Neutrophil (primary cell): ENCODE measurements at regions not wholly inside any gene's neighbourhood (a gene's known extent, or its start where the extent isn't known, plus 50 kb on each side); places are given as distances from the start of the nearest gene placed in this dataset.

Source experiments
- H3K27ac ChIP-seq: fragments of 200-600 bp; sonication (generic); 2 replicates; pipeline ENCODE4 v1.5.1; 2016; ENCODE audit warnings: mild to moderate bottlenecking, moderate library complexity
- H3K27me3 ChIP-seq: fragments of 200-600 bp; sonication (generic); 2 replicates; pipeline ENCODE4 v1.6.0; 2016; ENCODE audit warnings: mild to moderate bottlenecking
- H3K36me3 ChIP-seq: fragments of 200-600 bp; sonication (generic); 2 replicates; pipeline ENCODE4 v1.5.1; 2017
- H3K4me1 ChIP-seq, 2 experiments: fragments of 200-600 bp in 1 of 2; sonication (generic) in 1 of 2; 1 replicate in 1 of 2; 2 replicates in 1 of 2; pipeline versions ENCODE4 v1.5.1 to v1.6.1; 2013 to 2016; ENCODE audit warnings: low read depth in 1 of 2, low read length in 1 of 2, mild to moderate bottlenecking in 1 of 2, moderate library complexity in 1 of 2; ENCODE audit not compliant: control insufficient read depth in 1 of 2, insufficient read depth in 1 of 2
- H3K4me3 ChIP-seq, 2 experiments: fragments of 200-600 bp in 1 of 2; sonication (generic) in 1 of 2; 1 replicate in 1 of 2; 2 replicates in 1 of 2; pipeline ENCODE4 v1.5.1; 2013 to 2016; ENCODE audit warnings: low read depth in 1 of 2, low read length in 1 of 2, mild to moderate bottlenecking in 1 of 2, moderate library complexity in 1 of 2
- H3K9me3 ChIP-seq: fragments of 200-600 bp; sonication (generic); 2 replicates; pipeline ENCODE4 v1.5.1; 2016
- TF ChIP-seq, protein P1 (sequence below): fragments of 200-600 bp; sonication (generic); IDR thresholded peaks from 2 replicates; pipeline ENCODE4 v1.5.1; 2016; ENCODE audit warnings: antibody characterized with exemption

DNA sequence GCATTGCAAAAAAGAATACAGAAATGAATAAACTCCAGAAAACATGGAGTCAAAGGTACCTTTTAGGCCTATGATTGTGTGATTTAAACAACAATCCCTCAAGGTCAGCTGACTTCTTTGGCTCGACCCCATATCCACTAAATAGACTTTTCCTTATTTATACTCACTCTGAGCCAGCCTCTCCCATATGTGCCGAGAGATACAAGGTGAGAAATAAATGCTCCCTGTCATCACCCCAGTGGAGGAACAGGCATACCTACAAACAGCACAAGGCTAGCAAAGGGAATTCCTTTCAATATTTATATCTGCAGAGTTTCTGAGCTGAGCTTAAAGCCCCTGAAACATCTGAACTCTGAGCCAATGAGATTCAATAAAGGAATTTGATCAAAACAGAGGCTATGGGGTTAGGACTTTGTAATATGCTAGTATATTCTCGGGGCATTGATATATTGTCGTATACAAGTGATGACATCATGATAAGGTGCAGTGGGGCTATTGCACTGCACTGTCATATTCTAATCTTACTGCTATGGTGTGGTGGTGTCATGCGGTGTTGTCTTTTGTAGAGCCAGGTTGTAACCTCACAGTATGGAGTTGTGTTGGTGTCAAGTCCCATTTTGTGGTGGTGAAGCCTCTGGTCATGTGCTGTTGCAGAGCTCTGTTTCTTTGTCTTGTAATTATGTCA lies 56.0 kb upstream of the GALNT18 start:
- Histone ChIP-seq H3K4me3 (no peak overlapping the region), H3K27me3 (no peaks in the 10 kb centered on the region), H3K4me1 (no peaks in the 10 kb centered on the region), H3K9me3 (no peaks in the 10 kb centered on the region), H3K27ac (no peak overlapping the region), H3K36me3 (no peaks in the 10 kb centered on the region)
- TF ChIP-seq, protein P1, sequence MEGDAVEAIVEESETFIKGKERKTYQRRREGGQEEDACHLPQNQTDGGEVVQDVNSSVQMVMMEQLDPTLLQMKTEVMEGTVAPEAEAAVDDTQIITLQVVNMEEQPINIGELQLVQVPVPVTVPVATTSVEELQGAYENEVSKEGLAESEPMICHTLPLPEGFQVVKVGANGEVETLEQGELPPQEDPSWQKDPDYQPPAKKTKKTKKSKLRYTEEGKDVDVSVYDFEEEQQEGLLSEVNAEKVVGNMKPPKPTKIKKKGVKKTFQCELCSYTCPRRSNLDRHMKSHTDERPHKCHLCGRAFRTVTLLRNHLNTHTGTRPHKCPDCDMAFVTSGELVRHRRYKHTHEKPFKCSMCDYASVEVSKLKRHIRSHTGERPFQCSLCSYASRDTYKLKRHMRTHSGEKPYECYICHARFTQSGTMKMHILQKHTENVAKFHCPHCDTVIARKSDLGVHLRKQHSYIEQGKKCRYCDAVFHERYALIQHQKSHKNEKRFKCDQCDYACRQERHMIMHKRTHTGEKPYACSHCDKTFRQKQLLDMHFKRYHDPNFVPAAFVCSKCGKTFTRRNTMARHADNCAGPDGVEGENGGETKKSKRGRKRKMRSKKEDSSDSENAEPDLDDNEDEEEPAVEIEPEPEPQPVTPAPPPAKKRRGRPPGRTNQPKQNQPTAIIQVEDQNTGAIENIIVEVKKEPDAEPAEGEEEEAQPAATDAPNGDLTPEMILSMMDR = no peak

DNA sequence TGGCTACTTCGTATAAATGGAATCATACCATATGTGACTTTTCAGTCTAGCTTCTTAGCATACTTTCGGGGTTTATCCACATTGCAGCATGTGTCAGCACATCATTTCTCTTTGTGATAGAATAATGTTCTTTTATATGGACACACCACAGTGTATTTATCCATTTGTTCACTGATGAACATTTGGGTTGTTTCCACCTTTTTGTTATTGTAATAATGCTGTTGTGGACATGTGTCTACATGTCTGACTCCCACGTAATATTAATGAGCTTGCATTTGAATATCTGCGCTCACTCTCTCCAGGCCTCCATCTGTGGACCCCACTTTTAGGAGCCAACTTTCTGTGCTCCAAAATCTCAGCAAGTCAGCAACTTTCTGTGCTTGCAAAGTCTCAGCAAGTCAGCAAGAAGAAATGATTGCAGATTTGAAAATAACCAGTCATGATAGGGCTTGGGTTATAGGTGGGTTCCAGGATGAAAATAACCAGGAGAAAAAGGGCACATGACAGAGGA lies 53.9 kb upstream of the GALNT18 start:
- Histone ChIP-seq H3K27ac (no peak overlapping the region), H3K27me3 (no peaks in the 10 kb centered on the region), H3K36me3 (no peaks in the 10 kb centered on the region), H3K9me3 (no peaks in the 10 kb centered on the region), H3K4me1 (no peaks in the 10 kb centered on the region), H3K4me3 (no peak overlapping the region)
- TF ChIP-seq, protein P1 = no peak

DNA sequence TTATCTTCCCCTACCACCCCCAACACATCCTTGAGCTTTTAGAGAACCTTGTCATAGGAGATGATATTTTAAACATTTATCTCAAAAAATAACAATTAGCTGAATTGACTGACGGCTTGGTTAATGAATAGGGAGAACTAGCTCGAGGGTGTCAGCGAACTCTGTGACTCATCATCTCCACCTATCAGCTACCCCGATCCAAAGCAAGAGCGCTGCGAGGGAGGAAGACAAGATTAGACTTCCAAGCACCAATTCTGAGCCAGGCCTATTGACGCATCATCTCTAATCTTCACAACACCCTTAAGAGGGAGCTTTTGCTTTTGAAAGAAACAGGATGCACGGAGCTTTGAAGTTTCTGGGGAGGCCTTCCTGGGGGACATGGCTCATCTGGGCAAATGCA lies 51.0 kb upstream of the GALNT18 start:
- Histone ChIP-seq H3K4me3 (no peak overlapping the region), H3K9me3 (no peaks in the 10 kb centered on the region), H3K27me3 (peaks cover 10% of the 10 kb centered on the region), H3K36me3 (no peaks in the 10 kb centered on the region), H3K4me1 (no peaks in the 10 kb centered on the region), H3K27ac (no peak overlapping the region)
- TF ChIP-seq, protein P1 = no peak

DNA sequence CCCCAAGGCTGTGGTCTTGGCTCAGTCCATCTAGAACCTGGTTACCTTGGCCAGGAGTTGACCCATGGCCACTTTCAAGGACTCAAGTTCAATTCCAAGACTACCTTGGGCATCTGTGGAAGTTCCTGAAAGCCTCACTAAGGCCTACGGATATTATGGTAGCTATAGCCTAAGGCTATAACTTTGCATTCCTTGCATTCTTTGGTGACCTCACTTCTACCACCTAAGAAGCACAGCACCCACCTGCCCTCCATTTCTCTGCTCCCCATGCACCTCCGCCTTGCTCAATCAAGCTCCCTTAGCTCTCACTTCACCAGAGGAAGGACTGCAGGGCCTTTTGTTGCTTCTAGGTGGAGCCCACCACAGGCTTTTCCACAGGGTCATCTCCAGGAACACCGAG lies 50.3 kb upstream of the GALNT18 start:
- no peaks in the 10 kb centered on the region for H3K9me3 ChIP-seq
- H3K27me3 ChIP-seq = peaks cover 14% of the 10 kb centered on the region
- no peaks in the 10 kb centered on the region for H3K36me3 ChIP-seq
- TF ChIP-seq, protein P1 = no peak
- no peak overlapping the region for H3K4me3 ChIP-seq
- no peak overlapping the region for H3K27ac ChIP-seq
- H3K4me1 ChIP-seq = no peaks in the 10 kb centered on the region
